ENCODE measurements at regions not wholly inside any gene's neighbourhood (a gene's known extent, or its start where the extent isn't known, plus 50 kb on each side); places are given as distances from the start of the nearest gene placed in this dataset.

DNA sequence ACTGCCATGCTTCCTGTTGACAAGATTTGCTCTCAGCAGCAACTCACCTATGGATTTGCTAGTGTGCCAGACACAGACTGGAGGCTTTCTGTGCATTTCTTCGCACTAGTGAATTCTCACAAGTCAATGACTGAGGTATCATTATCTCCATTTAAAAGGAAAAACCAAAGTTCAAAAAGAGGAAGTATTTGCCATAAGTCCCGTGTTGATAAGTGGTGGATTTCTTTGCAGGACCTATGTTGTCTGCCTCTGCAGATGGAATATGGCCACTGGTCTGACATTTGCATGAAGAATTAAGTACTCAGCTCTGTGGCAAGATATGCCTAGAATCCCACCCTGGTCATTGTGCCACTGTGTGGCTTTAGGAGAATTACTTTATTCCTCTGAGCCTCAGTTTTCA lies 299.6 kb downstream of the PAX3 start:
- Histone ChIP-seq H3K4me3 (no peak overlapping the region), H3K9me2 (ENCODE audit: insufficient read depth) (peaks cover 2% of the 10 kb centered on the region; the same call in 1 of the 2 replicates), H3K4me1 (ENCODE audit: insufficient read depth) (no peaks in the 10 kb centered on the region), H3F3A (replicated peaks; ENCODE audit: low read depth) (no peaks in the 10 kb centered on the region), H3K79me2 (replicated peaks; ENCODE audit: insufficient read depth) (no peaks in the 10 kb centered on the region), H3K4me2 (no peak overlapping the region), H2AFZ (no peak overlapping the region), H4K20me1 (replicated peaks; ENCODE audit: insufficient read depth) (no peaks in the 10 kb centered on the region), H3K27ac (ENCODE audit: low read depth) (no peak overlapping the region), H3K27me3 (ENCODE audit: insufficient read depth) (no peaks in the 10 kb centered on the region), H3K36me3 (ENCODE audit: insufficient read depth) (no peaks in the 10 kb centered on the region)
- Mint-ChIP-seq H3K36me3 (ENCODE audit: low read depth) (no peaks in the 10 kb centered on the region), H3K27ac (no peak overlapping the region), H3K4me1 (peaks cover 4% of the 10 kb centered on the region; the same call in 2 of the 3 replicates), H3K27me3 (ENCODE audit: insufficient read depth, low read depth, poor library complexity) (no peaks in the 10 kb centered on the region), H3K4me3 (no peak overlapping the region), H3K9me3 (no peaks in the 10 kb centered on the region)
- DNase-seq (ENCODE audit: low spot score) (no peak), ATAC-seq (no peak)
- TF ChIP-seq ZNF331 (CRISPR knock-in tag; IDR thresholded peaks at IDR 0.05; ENCODE audit: low read depth) (no peak), EZH2 (IDR thresholded peaks at IDR 0.05; ENCODE audit: low read depth, unreplicated experiment) (no peak), ZNF114 (CRISPR knock-in tag; IDR thresholded peaks at IDR 0.05) (no peak), EZH2phosphoT487 (IDR thresholded peaks at IDR 0.05; ENCODE audit: unreplicated experiment) (no peak), NANOG (IDR thresholded peaks at IDR 0.05; ENCODE audit: borderline replicate concordance) (no peak), CREB1 (CRISPR knock-in tag; IDR thresholded peaks at IDR 0.05; ENCODE audit: low read depth) (no peak), STAT1 (IDR thresholded peaks at IDR 0.05; ENCODE audit: unreplicated experiment) (no peak), JUNB (IDR thresholded peaks at IDR 0.05; ENCODE audit: unreplicated experiment) (no peak), POLR2AphosphoS5 (IDR thresholded peaks at IDR 0.05; ENCODE audit: low read depth) (no peak)
- TF ChIP-seq, protein P1, sequence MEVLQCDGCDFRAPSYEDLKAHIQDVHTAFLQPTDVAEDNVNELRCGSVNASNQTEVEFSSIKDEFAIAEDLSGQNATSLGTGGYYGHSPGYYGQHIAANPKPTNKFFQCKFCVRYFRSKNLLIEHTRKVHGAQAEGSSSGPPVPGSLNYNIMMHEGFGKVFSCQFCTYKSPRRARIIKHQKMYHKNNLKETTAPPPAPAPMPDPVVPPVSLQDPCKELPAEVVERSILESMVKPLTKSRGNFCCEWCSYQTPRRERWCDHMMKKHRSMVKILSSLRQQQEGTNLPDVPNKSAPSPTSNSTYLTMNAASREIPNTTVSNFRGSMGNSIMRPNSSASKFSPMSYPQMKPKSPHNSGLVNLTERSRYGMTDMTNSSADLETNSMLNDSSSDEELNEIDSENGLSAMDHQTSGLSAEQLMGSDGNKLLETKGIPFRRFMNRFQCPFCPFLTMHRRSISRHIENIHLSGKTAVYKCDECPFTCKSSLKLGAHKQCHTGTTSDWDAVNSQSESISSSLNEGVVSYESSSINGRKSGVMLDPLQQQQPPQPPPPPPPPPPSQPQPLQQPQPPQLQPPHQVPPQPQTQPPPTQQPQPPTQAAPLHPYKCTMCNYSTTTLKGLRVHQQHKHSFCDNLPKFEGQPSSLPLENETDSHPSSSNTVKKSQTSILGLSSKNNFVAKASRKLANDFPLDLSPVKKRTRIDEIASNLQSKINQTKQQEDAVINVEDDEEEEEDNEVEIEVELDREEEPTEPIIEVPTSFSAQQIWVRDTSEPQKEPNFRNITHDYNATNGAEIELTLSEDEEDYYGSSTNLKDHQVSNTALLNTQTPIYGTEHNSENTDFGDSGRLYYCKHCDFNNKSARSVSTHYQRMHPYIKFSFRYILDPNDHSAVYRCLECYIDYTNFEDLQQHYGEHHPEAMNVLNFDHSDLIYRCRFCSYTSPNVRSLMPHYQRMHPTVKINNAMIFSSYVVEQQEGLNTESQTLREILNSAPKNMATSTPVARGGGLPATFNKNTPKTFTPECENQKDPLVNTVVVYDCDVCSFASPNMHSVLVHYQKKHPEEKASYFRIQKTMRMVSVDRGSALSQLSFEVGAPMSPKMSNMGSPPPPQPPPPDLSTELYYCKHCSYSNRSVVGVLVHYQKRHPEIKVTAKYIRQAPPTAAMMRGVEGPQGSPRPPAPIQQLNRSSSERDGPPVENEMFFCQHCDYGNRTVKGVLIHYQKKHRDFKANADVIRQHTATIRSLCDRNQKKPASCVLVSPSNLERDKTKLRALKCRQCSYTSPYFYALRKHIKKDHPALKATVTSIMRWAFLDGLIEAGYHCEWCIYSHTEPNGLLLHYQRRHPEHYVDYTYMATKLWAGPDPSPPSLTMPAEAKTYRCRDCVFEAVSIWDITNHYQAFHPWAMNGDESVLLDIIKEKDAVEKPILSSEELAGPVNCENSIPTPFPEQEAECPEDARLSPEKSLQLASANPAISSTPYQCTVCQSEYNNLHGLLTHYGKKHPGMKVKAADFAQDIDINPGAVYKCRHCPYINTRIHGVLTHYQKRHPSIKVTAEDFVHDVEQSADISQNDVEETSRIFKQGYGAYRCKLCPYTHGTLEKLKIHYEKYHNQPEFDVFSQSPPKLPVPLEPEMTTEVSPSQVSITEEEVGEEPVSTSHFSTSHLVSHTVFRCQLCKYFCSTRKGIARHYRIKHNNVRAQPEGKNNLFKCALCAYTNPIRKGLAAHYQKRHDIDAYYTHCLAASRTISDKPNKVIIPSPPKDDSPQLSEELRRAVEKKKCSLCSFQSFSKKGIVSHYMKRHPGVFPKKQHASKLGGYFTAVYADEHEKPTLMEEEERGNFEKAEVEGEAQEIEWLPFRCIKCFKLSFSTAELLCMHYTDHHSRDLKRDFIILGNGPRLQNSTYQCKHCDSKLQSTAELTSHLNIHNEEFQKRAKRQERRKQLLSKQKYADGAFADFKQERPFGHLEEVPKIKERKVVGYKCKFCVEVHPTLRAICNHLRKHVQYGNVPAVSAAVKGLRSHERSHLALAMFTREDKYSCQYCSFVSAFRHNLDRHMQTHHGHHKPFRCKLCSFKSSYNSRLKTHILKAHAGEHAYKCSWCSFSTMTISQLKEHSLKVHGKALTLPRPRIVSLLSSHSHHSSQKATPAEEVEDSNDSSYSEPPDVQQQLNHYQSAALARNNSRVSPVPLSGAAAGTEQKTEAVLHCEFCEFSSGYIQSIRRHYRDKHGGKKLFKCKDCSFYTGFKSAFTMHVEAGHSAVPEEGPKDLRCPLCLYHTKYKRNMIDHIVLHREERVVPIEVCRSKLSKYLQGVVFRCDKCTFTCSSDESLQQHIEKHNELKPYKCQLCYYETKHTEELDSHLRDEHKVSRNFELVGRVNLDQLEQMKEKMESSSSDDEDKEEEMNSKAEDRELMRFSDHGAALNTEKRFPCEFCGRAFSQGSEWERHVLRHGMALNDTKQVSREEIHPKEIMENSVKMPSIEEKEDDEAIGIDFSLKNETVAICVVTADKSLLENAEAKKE (CRISPR knock-in tag; IDR thresholded peaks at IDR 0.05) = no peak
- TF ChIP-seq, protein P2, sequence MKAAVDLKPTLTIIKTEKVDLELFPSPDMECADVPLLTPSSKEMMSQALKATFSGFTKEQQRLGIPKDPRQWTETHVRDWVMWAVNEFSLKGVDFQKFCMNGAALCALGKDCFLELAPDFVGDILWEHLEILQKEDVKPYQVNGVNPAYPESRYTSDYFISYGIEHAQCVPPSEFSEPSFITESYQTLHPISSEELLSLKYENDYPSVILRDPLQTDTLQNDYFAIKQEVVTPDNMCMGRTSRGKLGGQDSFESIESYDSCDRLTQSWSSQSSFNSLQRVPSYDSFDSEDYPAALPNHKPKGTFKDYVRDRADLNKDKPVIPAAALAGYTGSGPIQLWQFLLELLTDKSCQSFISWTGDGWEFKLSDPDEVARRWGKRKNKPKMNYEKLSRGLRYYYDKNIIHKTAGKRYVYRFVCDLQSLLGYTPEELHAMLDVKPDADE (IDR thresholded peaks at IDR 0.05) = no peak
- TF ChIP-seq, protein P3, sequence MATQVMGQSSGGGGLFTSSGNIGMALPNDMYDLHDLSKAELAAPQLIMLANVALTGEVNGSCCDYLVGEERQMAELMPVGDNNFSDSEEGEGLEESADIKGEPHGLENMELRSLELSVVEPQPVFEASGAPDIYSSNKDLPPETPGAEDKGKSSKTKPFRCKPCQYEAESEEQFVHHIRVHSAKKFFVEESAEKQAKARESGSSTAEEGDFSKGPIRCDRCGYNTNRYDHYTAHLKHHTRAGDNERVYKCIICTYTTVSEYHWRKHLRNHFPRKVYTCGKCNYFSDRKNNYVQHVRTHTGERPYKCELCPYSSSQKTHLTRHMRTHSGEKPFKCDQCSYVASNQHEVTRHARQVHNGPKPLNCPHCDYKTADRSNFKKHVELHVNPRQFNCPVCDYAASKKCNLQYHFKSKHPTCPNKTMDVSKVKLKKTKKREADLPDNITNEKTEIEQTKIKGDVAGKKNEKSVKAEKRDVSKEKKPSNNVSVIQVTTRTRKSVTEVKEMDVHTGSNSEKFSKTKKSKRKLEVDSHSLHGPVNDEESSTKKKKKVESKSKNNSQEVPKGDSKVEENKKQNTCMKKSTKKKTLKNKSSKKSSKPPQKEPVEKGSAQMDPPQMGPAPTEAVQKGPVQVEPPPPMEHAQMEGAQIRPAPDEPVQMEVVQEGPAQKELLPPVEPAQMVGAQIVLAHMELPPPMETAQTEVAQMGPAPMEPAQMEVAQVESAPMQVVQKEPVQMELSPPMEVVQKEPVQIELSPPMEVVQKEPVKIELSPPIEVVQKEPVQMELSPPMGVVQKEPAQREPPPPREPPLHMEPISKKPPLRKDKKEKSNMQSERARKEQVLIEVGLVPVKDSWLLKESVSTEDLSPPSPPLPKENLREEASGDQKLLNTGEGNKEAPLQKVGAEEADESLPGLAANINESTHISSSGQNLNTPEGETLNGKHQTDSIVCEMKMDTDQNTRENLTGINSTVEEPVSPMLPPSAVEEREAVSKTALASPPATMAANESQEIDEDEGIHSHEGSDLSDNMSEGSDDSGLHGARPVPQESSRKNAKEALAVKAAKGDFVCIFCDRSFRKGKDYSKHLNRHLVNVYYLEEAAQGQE (IDR thresholded peaks at IDR 0.05; ENCODE audit: unreplicated experiment) = no peak
- TF ChIP-seq, protein P4, sequence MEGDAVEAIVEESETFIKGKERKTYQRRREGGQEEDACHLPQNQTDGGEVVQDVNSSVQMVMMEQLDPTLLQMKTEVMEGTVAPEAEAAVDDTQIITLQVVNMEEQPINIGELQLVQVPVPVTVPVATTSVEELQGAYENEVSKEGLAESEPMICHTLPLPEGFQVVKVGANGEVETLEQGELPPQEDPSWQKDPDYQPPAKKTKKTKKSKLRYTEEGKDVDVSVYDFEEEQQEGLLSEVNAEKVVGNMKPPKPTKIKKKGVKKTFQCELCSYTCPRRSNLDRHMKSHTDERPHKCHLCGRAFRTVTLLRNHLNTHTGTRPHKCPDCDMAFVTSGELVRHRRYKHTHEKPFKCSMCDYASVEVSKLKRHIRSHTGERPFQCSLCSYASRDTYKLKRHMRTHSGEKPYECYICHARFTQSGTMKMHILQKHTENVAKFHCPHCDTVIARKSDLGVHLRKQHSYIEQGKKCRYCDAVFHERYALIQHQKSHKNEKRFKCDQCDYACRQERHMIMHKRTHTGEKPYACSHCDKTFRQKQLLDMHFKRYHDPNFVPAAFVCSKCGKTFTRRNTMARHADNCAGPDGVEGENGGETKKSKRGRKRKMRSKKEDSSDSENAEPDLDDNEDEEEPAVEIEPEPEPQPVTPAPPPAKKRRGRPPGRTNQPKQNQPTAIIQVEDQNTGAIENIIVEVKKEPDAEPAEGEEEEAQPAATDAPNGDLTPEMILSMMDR (conservative IDR thresholded peaks at IDR 0.05; ENCODE audit: low read depth in 2 of 2) = no peak
